ENCODE measurements at regions not wholly inside any gene's neighbourhood (a gene's known extent, or its start where the extent isn't known, plus 50 kb on each side); places are given as distances from the start of the nearest gene placed in this dataset.

DNA sequence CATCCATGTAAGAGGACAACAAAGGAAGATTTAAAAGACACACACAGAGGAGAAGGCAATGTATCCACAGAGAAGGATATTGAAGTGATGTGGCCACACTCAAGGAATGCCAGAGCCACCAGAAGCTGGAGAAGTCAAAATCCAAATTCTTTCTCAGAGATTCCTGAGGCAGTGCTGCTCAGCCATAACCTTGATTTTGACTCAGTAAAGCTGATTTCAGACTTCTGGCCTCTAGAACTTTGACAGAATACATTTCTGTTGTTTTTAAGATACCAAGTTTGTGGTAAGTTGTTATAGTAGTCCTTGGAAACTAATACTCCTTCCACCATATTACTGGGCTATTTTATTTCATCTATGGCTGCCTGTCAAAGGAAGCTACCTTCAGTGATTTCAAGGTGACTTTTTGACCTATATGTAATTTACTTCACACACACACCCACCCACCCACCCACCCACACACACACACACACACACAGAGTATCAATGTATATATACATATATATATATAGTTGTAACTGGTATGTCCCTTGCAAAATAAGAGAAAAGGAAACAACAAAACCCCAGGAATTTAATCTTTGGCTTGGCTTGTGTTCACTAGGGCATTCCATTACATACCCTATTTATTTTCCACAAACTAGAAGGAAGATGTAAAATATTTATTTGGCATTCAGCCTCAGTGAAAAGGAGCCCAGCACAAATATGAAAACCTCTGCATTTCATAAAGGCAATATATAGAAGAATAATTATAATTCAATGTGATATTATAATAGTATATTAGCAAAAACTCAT is 142.1 kb upstream of the PTGFR start:
- no peak overlapping the region for H3K4me3 ChIP-seq (ENCODE audit: insufficient read length, low read depth)
- H3K9me3 ChIP-seq (ENCODE audit: insufficient read depth, low read length): no peaks in the 10 kb centered on the region
- TF ChIP-seq ZNF274 (IDR thresholded peaks at IDR 0.05; ENCODE audit: low read depth, low read length): no peak
- TF ChIP-seq SUZ12 (IDR thresholded peaks at IDR 0.05; ENCODE audit: extremely low read depth, insufficient read depth, insufficient read length): no peak
- no peak for TF ChIP-seq YY1 (IDR thresholded peaks at IDR 0.05; ENCODE audit: insufficient read depth, insufficient read length)
- no peak for DNase-seq (ENCODE audit: low read depth, low spot score)
- no peak overlapping the region for H3K9ac ChIP-seq (ENCODE audit: insufficient read length, low read depth)
- no peaks in the 10 kb centered on the region for H3K36me3 ChIP-seq (ENCODE audit: insufficient read depth, insufficient read length, low read length)
- H3K4me1 ChIP-seq (ENCODE audit: insufficient read depth, insufficient read length): no peaks in the 10 kb centered on the region
- no peaks in the 10 kb centered on the region for H3K27me3 ChIP-seq (ENCODE audit: insufficient read depth, insufficient read length)

- H3K36me3 ChIP-seq (ENCODE audit: insufficient read depth, insufficient read length, low read length): no peaks in the 10 kb centered on the region
- H3K27me3 ChIP-seq (ENCODE audit: insufficient read depth, insufficient read length): peaks cover 2% of the 10 kb centered on the region
- H3K4me3 ChIP-seq (ENCODE audit: insufficient read length, low read depth): no peak overlapping the region
- H3K9me3 ChIP-seq (ENCODE audit: insufficient read depth, low read length): no peaks in the 10 kb centered on the region
- DNase-seq (ENCODE audit: low read depth, low spot score): no peak
- no peak overlapping the region for H3K9ac ChIP-seq (ENCODE audit: insufficient read length, low read depth)
- no peaks in the 10 kb centered on the region for H3K4me1 ChIP-seq (ENCODE audit: insufficient read depth, insufficient read length)
- TF ChIP-seq ZNF274 (IDR thresholded peaks at IDR 0.05; ENCODE audit: low read depth, low read length) (no peak), SUZ12 (IDR thresholded peaks at IDR 0.05; ENCODE audit: extremely low read depth, insufficient read depth, insufficient read length) (no peak), YY1 (IDR thresholded peaks at IDR 0.05; ENCODE audit: insufficient read depth, insufficient read length) (no peak)
Measured at GRCh38 chr1:78351551-78352216, 139.1 kb upstream of the PTGFR start.

DNA sequence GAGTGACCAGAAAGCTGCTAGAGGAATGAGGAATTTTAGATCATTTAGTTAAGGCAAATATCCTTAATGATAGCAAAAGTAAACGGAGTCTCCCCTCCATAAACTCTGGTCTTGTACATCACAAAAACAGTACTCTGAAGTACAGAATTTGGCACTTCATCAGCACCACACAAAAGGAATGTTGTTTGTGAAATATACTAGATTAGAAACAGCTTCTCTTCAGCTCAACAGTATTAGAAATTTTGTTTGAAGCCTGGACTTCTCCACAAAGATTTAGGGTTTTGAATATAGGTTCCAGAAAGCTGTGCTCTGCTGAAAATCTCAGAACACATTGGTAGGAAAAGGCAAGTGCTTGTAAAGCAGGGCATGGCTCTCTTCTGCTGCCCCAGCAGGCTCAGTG is 135.1 kb upstream of the PTGFR start:
- Histone ChIP-seq H3K36me3 (ENCODE audit: insufficient read depth, insufficient read length, low read length) (no peaks in the 10 kb centered on the region), H3K4me3 (ENCODE audit: insufficient read length, low read depth) (no peak overlapping the region), H3K27me3 (ENCODE audit: insufficient read depth, insufficient read length) (peaks cover 2% of the 10 kb centered on the region), H3K9ac (ENCODE audit: insufficient read length, low read depth) (no peak overlapping the region), H3K4me1 (ENCODE audit: insufficient read depth, insufficient read length) (no peaks in the 10 kb centered on the region), H3K9me3 (ENCODE audit: insufficient read depth, low read length) (no peaks in the 10 kb centered on the region)
- DNase-seq (ENCODE audit: low read depth, low spot score): no peak
- TF ChIP-seq YY1 (IDR thresholded peaks at IDR 0.05; ENCODE audit: insufficient read depth, insufficient read length) (no peak), ZNF274 (IDR thresholded peaks at IDR 0.05; ENCODE audit: low read depth, low read length) (no peak), SUZ12 (IDR thresholded peaks at IDR 0.05; ENCODE audit: extremely low read depth, insufficient read depth, insufficient read length) (no peak)

- H3K36me3 ChIP-seq (ENCODE audit: insufficient read depth, insufficient read length, low read length): no peaks in the 10 kb centered on the region
- no peaks in the 10 kb centered on the region for H3K9me3 ChIP-seq (ENCODE audit: insufficient read depth, low read length)
- no peak for DNase-seq (ENCODE audit: low read depth, low spot score)
Measured at GRCh38 chr1:78358165-78358564, 132.6 kb upstream of the PTGFR start.

GRCh38 chr1:78359666-78360065 is 131.1 kb upstream of the PTGFR start:
- H3K27me3 ChIP-seq (ENCODE audit: insufficient read depth, insufficient read length): peaks cover 2% of the 10 kb centered on the region
- H3K36me3 ChIP-seq (ENCODE audit: insufficient read depth, insufficient read length, low read length): no peaks in the 10 kb centered on the region
- H3K9ac ChIP-seq (ENCODE audit: insufficient read length, low read depth): no peak overlapping the region
- H3K4me1 ChIP-seq (ENCODE audit: insufficient read depth, insufficient read length): no peaks in the 10 kb centered on the region
- TF ChIP-seq YY1 (IDR thresholded peaks at IDR 0.05; ENCODE audit: insufficient read depth, insufficient read length): no peak
- TF ChIP-seq ZNF274 (IDR thresholded peaks at IDR 0.05; ENCODE audit: low read depth, low read length): no peak
- no peak for TF ChIP-seq SUZ12 (IDR thresholded peaks at IDR 0.05; ENCODE audit: extremely low read depth, insufficient read depth, insufficient read length)
- H3K9me3 ChIP-seq (ENCODE audit: insufficient read depth, low read length): no peaks in the 10 kb centered on the region
- H3K4me3 ChIP-seq (ENCODE audit: insufficient read length, low read depth): no peak overlapping the region
- DNase-seq (ENCODE audit: low read depth, low spot score): no peak

More at GRCh38 chr1:78358165-78358564, 132.6 kb upstream of the PTGFR start:
- no peak for TF ChIP-seq SUZ12 (IDR thresholded peaks at IDR 0.05; ENCODE audit: extremely low read depth, insufficient read depth, insufficient read length)
- no peak for TF ChIP-seq YY1 (IDR thresholded peaks at IDR 0.05; ENCODE audit: insufficient read depth, insufficient read length)
- no peak for TF ChIP-seq ZNF274 (IDR thresholded peaks at IDR 0.05; ENCODE audit: low read depth, low read length)
- Histone ChIP-seq H3K9ac (ENCODE audit: insufficient read length, low read depth) (no peak overlapping the region), H3K4me1 (ENCODE audit: insufficient read depth, insufficient read length) (no peaks in the 10 kb centered on the region), H3K4me3 (ENCODE audit: insufficient read length, low read depth) (no peak overlapping the region), H3K27me3 (ENCODE audit: insufficient read depth, insufficient read length) (peaks cover 2% of the 10 kb centered on the region)

DNA sequence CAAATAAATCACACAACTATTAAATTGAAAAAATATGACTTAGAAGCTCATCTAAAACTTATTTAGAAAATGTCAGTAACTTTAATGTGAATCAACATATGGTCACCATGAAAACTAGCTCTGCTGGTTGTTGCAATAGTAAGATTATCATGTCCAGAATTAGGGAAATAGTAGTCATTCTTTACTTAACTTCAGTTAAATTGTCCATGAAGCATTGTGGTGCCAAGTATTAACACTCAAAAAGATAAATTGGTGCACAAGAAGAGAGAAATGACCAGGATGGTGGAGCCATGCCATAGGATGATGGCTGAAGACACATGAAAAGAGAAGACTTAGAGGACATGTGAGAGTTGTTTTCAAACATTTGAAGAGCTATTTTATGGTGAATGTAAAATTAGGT is 130.2 kb upstream of the PTGFR start:
- Histone ChIP-seq H3K4me3 (ENCODE audit: insufficient read length, low read depth) (no peak overlapping the region), H3K36me3 (ENCODE audit: insufficient read depth, insufficient read length, low read length) (no peaks in the 10 kb centered on the region), H3K4me1 (ENCODE audit: insufficient read depth, insufficient read length) (no peaks in the 10 kb centered on the region), H3K9me3 (ENCODE audit: insufficient read depth, low read length) (no peaks in the 10 kb centered on the region), H3K27me3 (ENCODE audit: insufficient read depth, insufficient read length) (no peaks in the 10 kb centered on the region), H3K9ac (ENCODE audit: insufficient read length, low read depth) (no peak overlapping the region)
- DNase-seq (ENCODE audit: low read depth, low spot score): no peak
- no peak for TF ChIP-seq ZNF274 (IDR thresholded peaks at IDR 0.05; ENCODE audit: low read depth, low read length)
- no peak for TF ChIP-seq SUZ12 (IDR thresholded peaks at IDR 0.05; ENCODE audit: extremely low read depth, insufficient read depth, insufficient read length)
- no peak for TF ChIP-seq YY1 (IDR thresholded peaks at IDR 0.05; ENCODE audit: insufficient read depth, insufficient read length)

- no peak for TF ChIP-seq YY1 (IDR thresholded peaks at IDR 0.05; ENCODE audit: insufficient read depth, insufficient read length)
- TF ChIP-seq SUZ12 (IDR thresholded peaks at IDR 0.05; ENCODE audit: extremely low read depth, insufficient read depth, insufficient read length): no peak
- no peak for TF ChIP-seq ZNF274 (IDR thresholded peaks at IDR 0.05; ENCODE audit: low read depth, low read length)
Measured at GRCh38 chr1:78367700-78368099, 123.1 kb upstream of the PTGFR start.

More at GRCh38 chr1:78367700-78368099, 123.1 kb upstream of the PTGFR start:
- no peak for DNase-seq (ENCODE audit: low read depth, low spot score)
- no peaks in the 10 kb centered on the region for H3K4me1 ChIP-seq (ENCODE audit: insufficient read depth, insufficient read length)
- H3K27me3 ChIP-seq (ENCODE audit: insufficient read depth, insufficient read length): no peaks in the 10 kb centered on the region
- H3K4me3 ChIP-seq (ENCODE audit: insufficient read length, low read depth): no peak overlapping the region
- H3K36me3 ChIP-seq (ENCODE audit: insufficient read depth, insufficient read length, low read length): no peaks in the 10 kb centered on the region
- H3K9ac ChIP-seq (ENCODE audit: insufficient read length, low read depth): no peak overlapping the region
- H3K9me3 ChIP-seq (ENCODE audit: insufficient read depth, low read length): no peaks in the 10 kb centered on the region
